MCF 10A (cell line): ENCODE measurements at regions not wholly inside any gene's neighbourhood (a gene's known extent, or its start where the extent isn't known, plus 50 kb on each side); places are given as distances from the start of the nearest gene placed in this dataset.

Experiments
- BruUV-seq: library from RNA; stranded (reverse); fragments of 400-500 nt; replicated peaks from 2 replicates; lab custom pipeline; 2021; lab: Mats Ljungman, UMichigan
- CTCF ChIA-PET: fragments of 300-600 bp; sonication (Branson Sonifier 250); formaldehyde crosslinking; extraction: SDS; loops from one replicate; lab custom pipeline; 2021; ENCODE audit warnings: antibody characterized with exemption, inconsistent platforms; lab: Yijun Ruan, JAX
- POLR2A ChIA-PET: fragments of 300-600, 350-650 bp; sonication (Branson Sonifier 250); formaldehyde crosslinking; extraction: SDS; loops from one replicate; lab custom pipeline; 2020; ENCODE audit warnings: antibody characterized with exemption, inconsistent platforms; lab: Yijun Ruan, JAX
- DNase-seq: peaks from one replicate; pipeline ENCODE4 v3.0.0-alpha.2; 2018; ENCODE audit not compliant: unreplicated experiment
- H3K27ac Mint-ChIP-seq: one replicate; pipeline ENCODE4 v1.8.0; 2022; ENCODE audit warnings: mild to moderate bottlenecking, low read depth, mixed read lengths; ENCODE audit not compliant: unreplicated experiment
- H3K27me3 Mint-ChIP-seq: one replicate; pipeline ENCODE4 v1.8.0; 2022; ENCODE audit warnings: mixed read lengths; ENCODE audit not compliant: insufficient read depth, unreplicated experiment
- H3K36me3 Mint-ChIP-seq: one replicate; pipeline ENCODE4 v1.8.0; 2022; ENCODE audit warnings: mild to moderate bottlenecking, moderate library complexity, mixed read lengths; ENCODE audit not compliant: insufficient read depth, unreplicated experiment
- H3K4me1 Mint-ChIP-seq: one replicate; pipeline ENCODE4 v1.8.0; 2022; ENCODE audit warnings: mixed read lengths; ENCODE audit not compliant: insufficient read depth, unreplicated experiment
- H3K4me3 Mint-ChIP-seq: one replicate; pipeline ENCODE4 v1.8.0; 2022; ENCODE audit warnings: mild to moderate bottlenecking, moderate library complexity, mixed read lengths; ENCODE audit not compliant: unreplicated experiment
- H3K9me3 Mint-ChIP-seq: one replicate; pipeline ENCODE4 v1.8.0; 2022; ENCODE audit warnings: mixed read lengths; ENCODE audit not compliant: unreplicated experiment
- CTCF ChIP-seq: fragments of 200-600 bp; IDR thresholded peaks from one replicate; pipeline ENCODE4 v1.8.0; 2022; ENCODE audit warnings: antibody characterized with exemption, mild to moderate bottlenecking; ENCODE audit not compliant: unreplicated experiment
- intact Hi-C: fragments of 100-400 bp; cut with micrococcal nuclease; formaldehyde crosslinking; loops from 2 replicates; pipeline ENCODE4 v1.14.1; 2022

GRCh38 chr6:149250951-149251350 is 66.6 kb upstream of the TAB2 start:
- DNase-seq = no peak
- Mint-ChIP-seq H3K4me3 (no peak overlapping the region), H3K9me3 (no peaks in the 10 kb centered on the region), H3K36me3 (peaks cover 4% of the 10 kb centered on the region), H3K27me3 (no peaks in the 10 kb centered on the region), H3K27ac (no peak overlapping the region), H3K4me1 (peaks cover 22% of the 10 kb centered on the region)
- ChIA-PET POLR2A (interaction anchor here (0.7 kb wide), 1 partner anchor 8 kb away, joined by 3 read pairs; no protein-coding TSS in a partner anchor), CTCF (no interaction called here)
- no peak for TF ChIP-seq CTCF
- intact Hi-C loops = no loop called here
- no TSS peak for BruUV-seq

GRCh38 chr6:149252622-149253021 is 64.9 kb upstream of the TAB2 start:
- Mint-ChIP-seq H3K9me3 (no peaks in the 10 kb centered on the region), H3K4me1 (peaks cover 22% of the 10 kb centered on the region), H3K27ac (no peak overlapping the region), H3K4me3 (no peak overlapping the region), H3K27me3 (no peaks in the 10 kb centered on the region), H3K36me3 (peaks cover 4% of the 10 kb centered on the region)
- no peak for TF ChIP-seq CTCF
- CTCF ChIA-PET = no interaction called here
- no TSS peak for BruUV-seq
- no peak for DNase-seq
- POLR2A ChIA-PET = no interaction called here
- intact Hi-C loops = no loop called here

GRCh38 chr6:149254253-149254652 is 63.3 kb upstream of the TAB2 start:
- H3K4me1 Mint-ChIP-seq = peaks cover 9% of the 10 kb centered on the region
- H3K36me3 Mint-ChIP-seq = no peaks in the 10 kb centered on the region
- ChIA-PET CTCF (interaction anchor here (0.7 kb wide), 1 partner anchor 139 kb away, joined by 4 read pairs; no protein-coding TSS in a partner anchor), POLR2A (no interaction called here)
- no peak overlapping the region for H3K4me3 Mint-ChIP-seq
- DNase-seq = no peak
- no peak overlapping the region for H3K27ac Mint-ChIP-seq
- intact Hi-C loops = no loop called here
- no TSS peak for BruUV-seq
- TF ChIP-seq CTCF = no peak
- no peaks in the 10 kb centered on the region for H3K9me3 Mint-ChIP-seq
- no peaks in the 10 kb centered on the region for H3K27me3 Mint-ChIP-seq

GRCh38 chr6:149259753-149260152 is 57.8 kb upstream of the TAB2 start:
- no TSS peak for BruUV-seq
- no peak overlapping the region for H3K4me3 Mint-ChIP-seq
- intact Hi-C loops = no loop called here

More at GRCh38 chr6:149259753-149260152, 57.8 kb upstream of the TAB2 start:
- no peaks in the 10 kb centered on the region for H3K9me3 Mint-ChIP-seq
- H3K27ac Mint-ChIP-seq = no peak overlapping the region
- no peak for TF ChIP-seq CTCF
- no peaks in the 10 kb centered on the region for H3K27me3 Mint-ChIP-seq
- H3K4me1 Mint-ChIP-seq = no peaks in the 10 kb centered on the region
- ChIA-PET CTCF (no interaction called here), POLR2A (no interaction called here)
- no peak for DNase-seq
- H3K36me3 Mint-ChIP-seq = no peaks in the 10 kb centered on the region
